ENCODE measurements at regions not wholly inside any gene's neighbourhood (a gene's known extent, or its start where the extent isn't known, plus 50 kb on each side); places are given as distances from the start of the nearest gene placed in this dataset.

- TF ChIP-seq, protein P1, sequence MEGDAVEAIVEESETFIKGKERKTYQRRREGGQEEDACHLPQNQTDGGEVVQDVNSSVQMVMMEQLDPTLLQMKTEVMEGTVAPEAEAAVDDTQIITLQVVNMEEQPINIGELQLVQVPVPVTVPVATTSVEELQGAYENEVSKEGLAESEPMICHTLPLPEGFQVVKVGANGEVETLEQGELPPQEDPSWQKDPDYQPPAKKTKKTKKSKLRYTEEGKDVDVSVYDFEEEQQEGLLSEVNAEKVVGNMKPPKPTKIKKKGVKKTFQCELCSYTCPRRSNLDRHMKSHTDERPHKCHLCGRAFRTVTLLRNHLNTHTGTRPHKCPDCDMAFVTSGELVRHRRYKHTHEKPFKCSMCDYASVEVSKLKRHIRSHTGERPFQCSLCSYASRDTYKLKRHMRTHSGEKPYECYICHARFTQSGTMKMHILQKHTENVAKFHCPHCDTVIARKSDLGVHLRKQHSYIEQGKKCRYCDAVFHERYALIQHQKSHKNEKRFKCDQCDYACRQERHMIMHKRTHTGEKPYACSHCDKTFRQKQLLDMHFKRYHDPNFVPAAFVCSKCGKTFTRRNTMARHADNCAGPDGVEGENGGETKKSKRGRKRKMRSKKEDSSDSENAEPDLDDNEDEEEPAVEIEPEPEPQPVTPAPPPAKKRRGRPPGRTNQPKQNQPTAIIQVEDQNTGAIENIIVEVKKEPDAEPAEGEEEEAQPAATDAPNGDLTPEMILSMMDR (IDR thresholded peaks at IDR 0.05) = no peak
- no peak for TF ChIP-seq POLR2A (IDR thresholded peaks at IDR 0.05)
- TF ChIP-seq POLR2AphosphoS5 (IDR thresholded peaks at IDR 0.05) = no peak
These were observed 423.1 kb downstream of the KCTD8 start for GRCh38 chr4:44025376-44026020.
